ENCODE measurements at regions not wholly inside any gene's neighbourhood (a gene's known extent, or its start where the extent isn't known, plus 50 kb on each side); places are given as distances from the start of the nearest gene placed in this dataset.

GRCh38 chr10:31607481-31607880, 288.5 kb downstream of the ZEB1 start:
- TF ChIP-seq POLR2AphosphoS5 (IDR thresholded peaks at IDR 0.05; ENCODE audit: low read depth, low read length) (no peak), FOXP2 (optimal IDR thresholded peaks at IDR 0.05; ENCODE audit: borderline replicate concordance, extremely low read depth, extremely low read length, insufficient read depth) (no peak), TAF1 (IDR thresholded peaks at IDR 0.05; ENCODE audit: borderline replicate concordance, insufficient read depth, low read length) (no peak), REST (IDR thresholded peaks at IDR 0.05; ENCODE audit: insufficient read depth in 1 of 2, low read depth in 2 of 2, low read length in 2 of 2) (no peak), SIN3A (IDR thresholded peaks at IDR 0.05; ENCODE audit: borderline replicate concordance, insufficient read depth, low read length) (no peak)

GRCh38 chr10:31606841-31607240, 287.8 kb downstream of the ZEB1 start:
- TF ChIP-seq POLR2AphosphoS5 (IDR thresholded peaks at IDR 0.05; ENCODE audit: low read depth, low read length) (no peak), SIN3A (IDR thresholded peaks at IDR 0.05; ENCODE audit: borderline replicate concordance, insufficient read depth, low read length) (no peak), TAF1 (IDR thresholded peaks at IDR 0.05; ENCODE audit: borderline replicate concordance, insufficient read depth, low read length) (no peak), FOXP2 (optimal IDR thresholded peaks at IDR 0.05; ENCODE audit: borderline replicate concordance, extremely low read depth, extremely low read length, insufficient read depth) (no peak), REST (IDR thresholded peaks at IDR 0.05; ENCODE audit: insufficient read depth in 1 of 2, low read depth in 2 of 2, low read length in 2 of 2) (no peak)

- TF ChIP-seq POLR2AphosphoS5 (IDR thresholded peaks at IDR 0.05; ENCODE audit: low read depth, low read length) (no peak), FOXP2 (optimal IDR thresholded peaks at IDR 0.05; ENCODE audit: borderline replicate concordance, extremely low read depth, extremely low read length, insufficient read depth) (no peak), TAF1 (IDR thresholded peaks at IDR 0.05; ENCODE audit: borderline replicate concordance, insufficient read depth, low read length) (no peak), REST (IDR thresholded peaks at IDR 0.05; ENCODE audit: insufficient read depth in 1 of 2, low read depth in 2 of 2, low read length in 2 of 2) (no peak), SIN3A (IDR thresholded peaks at IDR 0.05; ENCODE audit: borderline replicate concordance, insufficient read depth, low read length) (no peak)
Measured at GRCh38 chr10:31605861-31606525, 287.0 kb downstream of the ZEB1 start.

GRCh38 chr10:31605426-31605825, 286.4 kb downstream of the ZEB1 start:
- TF ChIP-seq REST (IDR thresholded peaks at IDR 0.05; ENCODE audit: insufficient read depth in 1 of 2, low read depth in 2 of 2, low read length in 2 of 2), result no peak
- TF ChIP-seq FOXP2 (optimal IDR thresholded peaks at IDR 0.05; ENCODE audit: borderline replicate concordance, extremely low read depth, extremely low read length, insufficient read depth), result no peak
- no peak for TF ChIP-seq SIN3A (IDR thresholded peaks at IDR 0.05; ENCODE audit: borderline replicate concordance, insufficient read depth, low read length)
- TF ChIP-seq POLR2AphosphoS5 (IDR thresholded peaks at IDR 0.05; ENCODE audit: low read depth, low read length), result no peak
- no peak for TF ChIP-seq TAF1 (IDR thresholded peaks at IDR 0.05; ENCODE audit: borderline replicate concordance, insufficient read depth, low read length)

Measured in PFSK-1 (cell line).